Endothelial cell of umbilical vein (primary cell): ENCODE measurements at regions not wholly inside any gene's neighbourhood (a gene's known extent, or its start where the extent isn't known, plus 50 kb on each side); places are given as distances from the start of the nearest gene placed in this dataset.

Source experiments
- BruUV-seq: library from RNA; stranded (reverse); fragments of 400-500 nt; replicated peaks from 2 replicates; lab custom pipeline; 2021; lab: Mats Ljungman, UMichigan
- CTCF ChIA-PET: fragments of 300-600, 350-600 bp; sonication (Branson Sonifier 250); formaldehyde crosslinking; loops from one replicate; lab custom pipeline; 2021; ENCODE audit warnings: antibody characterized with exemption, inconsistent platforms; lab: Charles Lee
- POLR2A ChIA-PET: fragments of 300-600, 350-600 bp; sonication (Branson Sonifier 250); formaldehyde crosslinking; loops from one replicate; lab custom pipeline; 2021; ENCODE audit warnings: antibody characterized with exemption, inconsistent platforms; lab: Charles Lee
- DNase-seq: peaks from one replicate; pipeline ENCODE4 v3.0.0-alpha.2; 2011; ENCODE audit warnings: low read depth, low spot score
- FAIRE-seq: peaks from 2 replicates; lab custom pipeline; 2011; peaks lifted over from hg19 to GRCh38; lab: Jason Lieb, UNC
- H2AFZ ChIP-seq: 2 replicates; pipeline ENCODE4 v1.6.0; 2012; ENCODE audit warnings: low read depth, low read length, control low read depth, inconsistent platforms
- H3K27ac ChIP-seq: 2 replicates; pipeline ENCODE4 v1.5.1; 2011; ENCODE audit warnings: low read depth, mild to moderate bottlenecking, control low read depth, low read length, moderate library complexity; ENCODE audit not compliant: insufficient read depth
- H3K27me3 ChIP-seq, 2 experiments: 2 replicates each; pipeline versions ENCODE4 v1.6.0 to v1.6.1; 2011; ENCODE audit warnings: low read length in 2 of 2, mixed read lengths in 1 of 2; ENCODE audit not compliant: control insufficient read depth in 2 of 2, insufficient read depth in 2 of 2
- H3K36me3 ChIP-seq, 2 experiments: 2 replicates in 1 of 2; 3 replicates in 1 of 2; pipeline ENCODE4 v1.5.1; 2011; ENCODE audit warnings: low read length in 2 of 2, mild to moderate bottlenecking in 1 of 2, moderate library complexity in 1 of 2; ENCODE audit not compliant: control insufficient read depth in 2 of 2, insufficient read depth in 2 of 2; ENCODE audit errors: extremely low read depth in 1 of 2
- H3K4me1 ChIP-seq: 3 replicates; pipeline ENCODE4 v1.5.1; 2011; ENCODE audit warnings: mild to moderate bottlenecking, low read length; ENCODE audit not compliant: control insufficient read depth, insufficient read depth; ENCODE audit errors: extremely low read depth
- H3K4me2 ChIP-seq: 2 replicates; pipeline ENCODE4 v1.6.1; 2011; ENCODE audit warnings: low read length, control low read depth, mixed read lengths; ENCODE audit not compliant: insufficient read depth
- H3K4me3 ChIP-seq, 3 experiments: fragments of 200-600 bp in 1 of 3; sonication (generic), shearing (Covaris generic) in 1 of 3; replicated peaks in 1 of 3; 2 replicates each; pipeline ENCODE4 v1.5.1; 2011 to 2016; ENCODE audit warnings: control low read depth in 3 of 3, low read length in 3 of 3, mild to moderate bottlenecking in 2 of 3, inconsistent platforms in 1 of 3, low read depth in 1 of 3, moderate library complexity in 1 of 3; ENCODE audit not compliant: insufficient read depth in 1 of 3
- H3K79me2 ChIP-seq: 2 replicates; pipeline ENCODE4 v1.6.0; 2012; ENCODE audit warnings: low read length, inconsistent platforms; ENCODE audit not compliant: control insufficient read depth, insufficient read depth
- H3K9ac ChIP-seq: replicated peaks from 2 replicates; pipeline ENCODE3; 2011; ENCODE audit warnings: low read length, control low read depth; ENCODE audit not compliant: insufficient read depth; ENCODE audit errors: extremely low read depth
- H3K9me1 ChIP-seq: replicated peaks from 3 replicates; pipeline ENCODE4 v1.6.0; 2011; ENCODE audit warnings: mild to moderate bottlenecking, low read length; ENCODE audit not compliant: control insufficient read depth, insufficient read depth; ENCODE audit errors: extremely low read depth
- H3K9me3 ChIP-seq: replicated peaks from 2 replicates; pipeline ENCODE4 v1.5.1; 2012; ENCODE audit warnings: low read length, inconsistent platforms; ENCODE audit not compliant: control insufficient read depth, insufficient read depth
- H4K20me1 ChIP-seq: replicated peaks from 2 replicates; pipeline ENCODE3; 2011; ENCODE audit warnings: mild to moderate bottlenecking, low read length; ENCODE audit not compliant: control insufficient read depth, insufficient read depth; ENCODE audit errors: extremely low read depth
- CTCF ChIP-seq, 2 donors: IDR thresholded peaks; 1 replicate in 1 of 2; 2 replicates in 1 of 2; pipeline ENCODE4 v1.5.1; 2011; ENCODE audit warnings: low read length in 2 of 2, mild to moderate bottlenecking in 2 of 2, moderate library complexity in 2 of 2, control low read depth in 1 of 2, inconsistent platforms in 1 of 2, low read depth in 1 of 2; ENCODE audit not compliant: insufficient read depth in 1 of 2; ENCODE audit errors: extremely low read depth in 1 of 2
- EZH2 ChIP-seq: IDR thresholded peaks from 2 replicates; pipeline ENCODE4 v1.6.1; 2012; ENCODE audit warnings: borderline replicate concordance, low read depth, mild to moderate bottlenecking, moderate library complexity, low read length, inconsistent platforms; ENCODE audit not compliant: severe bottlenecking
- FOS ChIP-seq: IDR thresholded peaks from 2 replicates; pipeline ENCODE4 v1.6.1; 2011; ENCODE audit warnings: mild to moderate bottlenecking, low read length, moderate library complexity, borderline replicate concordance; ENCODE audit not compliant: insufficient read depth
- GATA2 ChIP-seq: IDR thresholded peaks from 2 replicates; pipeline ENCODE4 v1.7.0; 2011; ENCODE audit warnings: low read depth, mild to moderate bottlenecking, moderate library complexity, mixed read lengths, low read length; ENCODE audit not compliant: insufficient read length, insufficient read depth
- JUN ChIP-seq: IDR thresholded peaks from 2 replicates; pipeline ENCODE4 v1.6.1; 2011; ENCODE audit warnings: borderline replicate concordance, low read depth; ENCODE audit not compliant: insufficient read length, insufficient read depth
- MAX ChIP-seq: IDR thresholded peaks from 2 replicates; pipeline ENCODE4 v1.6.1; 2011; ENCODE audit not compliant: insufficient read depth, insufficient read length
- MYC ChIP-seq: IDR thresholded peaks from one replicate; pipeline ENCODE4 v1.6.1; 2011; ENCODE audit warnings: mild to moderate bottlenecking, low read depth, low read length
- POLR2A ChIP-seq: IDR thresholded peaks from 2 replicates; pipeline ENCODE4 v1.6.1; 2012; ENCODE audit warnings: low read depth, mild to moderate bottlenecking, control low read depth, low read length
- POLR2AphosphoS5 ChIP-seq: IDR thresholded peaks from 2 replicates; pipeline ENCODE4 v1.6.1; 2012; ENCODE audit warnings: low read depth, mild to moderate bottlenecking, control low read depth, low read length, moderate library complexity; ENCODE audit not compliant: insufficient read depth
- dilution Hi-C: fragments of 300-500 bp; cut with MboI; formaldehyde crosslinking; loops from one replicate; pipeline ENCODE4 v1.15.0; 2019; ENCODE audit warnings: low sequenced_read_pairs; ENCODE audit not compliant: extremely low pct_ligation_motif_present
- intact Hi-C: fragments of 100-400 bp; cut with micrococcal nuclease; formaldehyde crosslinking; loops from one replicate; pipeline ENCODE4 v1.10.0; 2022

- H4K20me1 ChIP-seq: no peaks in the 10 kb centered on the region
- no TSS peak for BruUV-seq
- H3K9me3 ChIP-seq: no peaks in the 10 kb centered on the region
- FAIRE-seq: no peak
- no peak for DNase-seq
- intact Hi-C loops (no loop called here), dilution Hi-C loops (no loop called here)
- no peaks in the 10 kb centered on the region for H3K36me3 ChIP-seq
- H3K79me2 ChIP-seq: no peaks in the 10 kb centered on the region
- no peak overlapping the region for H3K27ac ChIP-seq
- H3K4me2 ChIP-seq: no peak overlapping the region
- peaks cover 2 to 3% of the 10 kb centered on the region in 2 experiments for H3K27me3 ChIP-seq
- H3K4me1 ChIP-seq: no peaks in the 10 kb centered on the region
- ChIA-PET CTCF (no interaction called here), POLR2A (no interaction called here)
- H3K9me1 ChIP-seq: no peaks in the 10 kb centered on the region
- no peak overlapping the region for H2AFZ ChIP-seq
- no peak overlapping the region for H3K4me3 ChIP-seq
- no peak overlapping the region for H3K9ac ChIP-seq
- no peak for TF ChIP-seq GATA2
- no peak for TF ChIP-seq CTCF (IDR thresholded peaks at IDR 0.05; ENCODE audit: extremely low read depth in 1 of 2, insufficient read depth in 1 of 2, low read depth in 1 of 2, low read length in 2 of 2)
- no peak for TF ChIP-seq MYC
- TF ChIP-seq MAX: no peak
- TF ChIP-seq POLR2AphosphoS5: no peak
Observed at GRCh38 chr17:65473985-65474384, 87.5 kb downstream of the AXIN2 start.

GRCh38 chr17:65473363-65473762 lies 88.1 kb downstream of the AXIN2 start:
- CTCF ChIA-PET: interaction anchor here (0.6 kb wide), 1 partner anchor 50 kb away, joined by 3 read pairs; no protein-coding TSS in a partner anchor
- no TSS peak for BruUV-seq
- H3K27me3 ChIP-seq: peaks cover 2 to 3% of the 10 kb centered on the region in 2 experiments

More at GRCh38 chr17:65473363-65473762, 88.1 kb downstream of the AXIN2 start:
- no peak for FAIRE-seq
- H3K4me2 ChIP-seq: no peak overlapping the region
- dilution Hi-C loops (no loop called here), intact Hi-C loops (no loop called here)
- no peaks in the 10 kb centered on the region for H3K9me1 ChIP-seq
- DNase-seq: no peak
- no peaks in the 10 kb centered on the region for H3K4me1 ChIP-seq
- POLR2A ChIA-PET: no interaction called here
- H3K4me3 ChIP-seq: no peak overlapping the region
- no peak for TF ChIP-seq FOS
- no peak for TF ChIP-seq CTCF (IDR thresholded peaks at IDR 0.05; ENCODE audit: extremely low read depth in 1 of 2, insufficient read depth in 1 of 2, low read depth in 1 of 2, low read length in 2 of 2)
- no peak for TF ChIP-seq MAX
- TF ChIP-seq EZH2: no peak
- TF ChIP-seq GATA2: no peak
- no peak for TF ChIP-seq POLR2AphosphoS5
- no peak for TF ChIP-seq MYC
- no peak for TF ChIP-seq POLR2A
- no peak for TF ChIP-seq JUN
- no peak overlapping the region for H3K27ac ChIP-seq
- no peaks in the 10 kb centered on the region for H3K79me2 ChIP-seq
- H3K9ac ChIP-seq: no peak overlapping the region
- H3K9me3 ChIP-seq: no peaks in the 10 kb centered on the region
- H2AFZ ChIP-seq: no peak overlapping the region
- H4K20me1 ChIP-seq: no peaks in the 10 kb centered on the region
- H3K36me3 ChIP-seq: no peaks in the 10 kb centered on the region
